GM19025 (cell line): ENCODE measurements at regions not wholly inside any gene's neighbourhood (a gene's known extent, or its start where the extent isn't known, plus 50 kb on each side); places are given as distances from the start of the nearest gene placed in this dataset.
"Not testable (repeated sequence)": the region's sequence is repeated elsewhere in the genome, so short reads cannot be mapped to it uniquely, and the experiment has no call there.

Source experiments
- ATAC-seq: cut with Tn5 transposase; IDR thresholded peaks from one replicate; pipeline ENCODE4 v1.9.1; 2021; ENCODE audit warnings: mild to moderate bottlenecking, low read depth, moderate library complexity; ENCODE audit not compliant: unreplicated experiment

- no peak for ATAC-seq
Measured at GRCh38 chr7:12826079-12826478, 138.6 kb downstream of the ARL4A start.

GRCh38 chr7:12827219-12827821 lies 139.9 kb downstream of the ARL4A start:
- no peak for ATAC-seq

- no peak for ATAC-seq
Measured at GRCh38 chr7:12827920-12828319, 140.5 kb downstream of the ARL4A start.

- ATAC-seq, result no peak
Measured at GRCh38 chr7:12831024-12831423, 143.6 kb downstream of the ARL4A start.

GRCh38 chr7:12833829-12834228 lies 146.4 kb downstream of the ARL4A start:
- ATAC-seq, result no peak

- ATAC-seq, result no peak
Measured at GRCh38 chr7:12834782-12835181, 147.3 kb downstream of the ARL4A start.

- no peak for ATAC-seq
Measured at GRCh38 chr7:12839508-12840153, 152.2 kb downstream of the ARL4A start.

- not testable (repeated sequence) for ATAC-seq
Measured at GRCh38 chr7:12844732-12845131, 157.3 kb downstream of the ARL4A start.

- ATAC-seq, result no peak
Measured at GRCh38 chr7:12847001-12847400, 159.6 kb downstream of the ARL4A start.

GRCh38 chr7:12851142-12851541 lies 163.7 kb downstream of the ARL4A start:
- ATAC-seq, result no peak

GRCh38 chr7:12851841-12852240 lies 164.4 kb downstream of the ARL4A start:
- ATAC-seq, result no peak

GRCh38 chr7:12855036-12855435 lies 167.6 kb downstream of the ARL4A start:
- ATAC-seq, result no peak

- ATAC-seq, result no peak
Measured at GRCh38 chr7:12859761-12860160, 172.3 kb downstream of the ARL4A start.

GRCh38 chr7:12861070-12861469 lies 173.6 kb downstream of the ARL4A start:
- ATAC-seq, result no peak

- ATAC-seq, result no peak
Measured at GRCh38 chr7:12862146-12862545, 174.7 kb downstream of the ARL4A start.

- no peak for ATAC-seq
Measured at GRCh38 chr7:12864470-12865046, 177.1 kb downstream of the ARL4A start.

GRCh38 chr7:12865593-12865992 lies 178.2 kb downstream of the ARL4A start:
- ATAC-seq, result no peak

GRCh38 chr7:12866207-12866606 lies 178.8 kb downstream of the ARL4A start:
- ATAC-seq, result no peak

- ATAC-seq, result no peak
Measured at GRCh38 chr7:12868027-12868426, 180.6 kb downstream of the ARL4A start.

- ATAC-seq, result no peak
Measured at GRCh38 chr7:12870219-12870618, 182.8 kb downstream of the ARL4A start.

- no peak for ATAC-seq
Measured at GRCh38 chr7:12872487-12872886, 185.1 kb downstream of the ARL4A start.

- no peak for ATAC-seq
Measured at GRCh38 chr7:12873571-12873970, 186.1 kb downstream of the ARL4A start.
